RWPE1 (cell line): ENCODE measurements at regions not wholly inside any gene's neighbourhood (a gene's known extent, or its start where the extent isn't known, plus 50 kb on each side); places are given as distances from the start of the nearest gene placed in this dataset.
"Not testable (repeated sequence)": the region's sequence is repeated elsewhere in the genome, so short reads cannot be mapped to it uniquely, and the experiment has no call there.

ENCODE experiments used
- CTCF ChIA-PET: fragments of 350-600 bp; sonication (Branson Sonifier 250); formaldehyde crosslinking; extraction: SDS; loops from one replicate; lab custom pipeline; 2021; lab: Yijun Ruan, JAX
- POLR2A ChIA-PET: fragments of 400-600 bp; formaldehyde crosslinking; extraction: SDS; loops from one replicate; lab custom pipeline; 2020; ENCODE audit warnings: antibody characterized with exemption; ENCODE audit not compliant: low non-redundant PET; lab: Yijun Ruan, JAX
- DNase-seq: peaks from one replicate; pipeline ENCODE4 v3.0.0; 2012; ENCODE audit warnings: low spot score
- H3K27ac ChIP-seq: fragments of 450-650 bp; 2 replicates; pipeline ENCODE4 v1.5.1; 2017
- CTCF ChIP-seq: fragments of 450-650 bp; conservative IDR thresholded peaks from 2 replicates; pipeline ENCODE4 v1.5.1; 2017; ENCODE audit warnings: low read depth, mild to moderate bottlenecking

- TF ChIP-seq CTCF, result no peak
- H3K27ac ChIP-seq, result no peak overlapping the region
- CTCF ChIA-PET, result interaction anchor here (0.6 kb wide), 1 partner anchor 1021 kb away, joined by 3 read pairs; no protein-coding TSS in a partner anchor
- DNase-seq, result peak; percentile 3
- POLR2A ChIA-PET, result no interaction called here
Measured at GRCh38 chr3:145450018-145450682, 710.8 kb downstream of the PLOD2 start.

- POLR2A ChIA-PET, result no interaction called here
- CTCF ChIA-PET, result interaction anchor here (0.9 kb wide), 1 partner anchor 9 kb away, joined by 3 read pairs; no protein-coding TSS in a partner anchor
- DNase-seq, result no peak
- TF ChIP-seq CTCF, result no peak
- H3K27ac ChIP-seq, result no peak overlapping the region
Measured at GRCh38 chr3:145457825-145458552, 703.0 kb downstream of the PLOD2 start.

- DNase-seq, CTCF ChIA-PET, H3K27ac ChIP-seq, POLR2A ChIA-PET: not testable (repeated sequence)
Measured at GRCh38 chr3:145459681-145460080, 701.3 kb downstream of the PLOD2 start.

GRCh38 chr3:145471976-145472375 is 689.0 kb downstream of the PLOD2 start:
- POLR2A ChIA-PET, result no interaction called here

GRCh38 chr3:145482735-145483134 is 678.2 kb downstream of the PLOD2 start:
- H3K27ac ChIP-seq, DNase-seq, CTCF ChIA-PET, POLR2A ChIA-PET: not testable (repeated sequence)

More at GRCh38 chr3:145471976-145472375, 689.0 kb downstream of the PLOD2 start:
- TF ChIP-seq CTCF, result no peak
- CTCF ChIA-PET, result no interaction called here
- DNase-seq, result no peak
- no peak overlapping the region for H3K27ac ChIP-seq

GRCh38 chr3:145483992-145484391 is 677.0 kb downstream of the PLOD2 start:
- TF ChIP-seq CTCF, result no peak
- DNase-seq, result no peak
- ChIA-PET POLR2A (no interaction called here), CTCF (no interaction called here)
- no peak overlapping the region for H3K27ac ChIP-seq

GRCh38 chr3:145489011-145489410 is 672.0 kb downstream of the PLOD2 start:
- ChIA-PET POLR2A (no interaction called here), CTCF (interaction anchor here (0.6 kb wide), 1 partner anchor 12 kb away, joined by 4 read pairs; no protein-coding TSS in a partner anchor)
- H3K27ac ChIP-seq, result no peak overlapping the region
- DNase-seq, result no peak
- no peak for TF ChIP-seq CTCF
